Stimulated activated CD8-positive, alpha-beta memory T cell treated with anti-CD3 and anti-CD28 coated beads, Interleukin-12 subunit alpha, Interleukin-12 subunit beta, amount 100 ng/mL, for 1 hour (primary cell): ENCODE measurements at regions not wholly inside any gene's neighbourhood (a gene's known extent, or its start where the extent isn't known, plus 50 kb on each side); places are given as distances from the start of the nearest gene placed in this dataset.

Experiments
- DNase-seq: peaks from one replicate; pipeline ENCODE4 v3.0.0-alpha.2; 2020; ENCODE audit warnings: low read depth

DNA sequence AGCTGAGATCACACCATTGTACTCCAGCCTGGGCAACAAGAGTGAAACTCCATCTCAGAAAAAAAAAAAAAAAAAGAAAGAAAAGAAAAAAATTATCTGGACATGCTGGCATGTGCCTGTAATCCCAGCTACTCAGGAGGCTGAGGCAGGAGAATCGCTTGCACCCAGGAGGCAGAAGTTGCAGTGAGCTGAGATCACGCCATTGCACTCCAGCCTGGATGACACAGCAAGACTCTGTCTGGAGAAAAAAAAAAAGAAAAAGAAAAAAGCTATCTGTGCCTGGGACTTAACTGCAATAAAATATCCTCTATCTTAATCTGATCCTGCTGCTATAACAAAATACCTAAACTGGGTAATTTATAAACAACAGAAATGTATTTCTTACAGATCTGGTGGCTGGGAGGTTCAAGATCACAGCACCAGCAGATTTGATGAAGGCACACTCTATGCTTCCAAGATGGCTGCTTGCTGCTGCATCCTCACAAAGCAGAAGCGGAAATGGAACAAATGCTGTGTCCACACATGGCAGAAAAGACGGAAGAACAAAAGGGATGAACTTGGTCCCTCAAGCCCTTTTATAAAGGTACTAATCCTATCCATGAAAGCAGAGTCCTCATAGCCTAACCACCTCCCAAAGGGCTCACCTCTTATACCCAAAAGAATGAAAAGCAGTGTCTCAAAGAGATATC is 273.3 kb upstream of the JARID2 start:
- DNase-seq = no peak

GRCh38 chr6:14974372-14974771 is 271.5 kb upstream of the JARID2 start:
- DNase-seq = no peak

GRCh38 chr6:14974792-14975470 is 270.9 kb upstream of the JARID2 start:
- no peak for DNase-seq

DNA sequence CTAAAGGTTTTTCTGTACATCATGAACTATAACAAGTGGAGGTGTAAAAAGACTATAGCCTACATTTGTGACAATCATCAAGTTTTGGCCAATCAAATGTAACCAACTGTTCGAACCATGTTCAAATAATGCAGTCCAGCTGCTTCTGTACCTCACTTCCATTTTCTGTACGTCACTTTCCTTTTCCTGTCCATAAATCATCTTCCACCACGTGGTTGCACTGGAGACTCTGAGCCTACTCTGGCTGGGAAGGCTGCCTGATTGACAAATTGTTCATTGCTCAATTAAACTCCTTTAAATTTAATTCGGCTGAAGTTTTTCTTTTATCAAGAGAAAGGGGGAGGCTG is 270.4 kb upstream of the JARID2 start:
- DNase-seq = no peak

- DNase-seq = no peak
These were observed 268.0 kb upstream of the JARID2 start for GRCh38 chr6:14977747-14978382.

- no peak for DNase-seq
These were observed 263.9 kb upstream of the JARID2 start for GRCh38 chr6:14981960-14982359.

DNA sequence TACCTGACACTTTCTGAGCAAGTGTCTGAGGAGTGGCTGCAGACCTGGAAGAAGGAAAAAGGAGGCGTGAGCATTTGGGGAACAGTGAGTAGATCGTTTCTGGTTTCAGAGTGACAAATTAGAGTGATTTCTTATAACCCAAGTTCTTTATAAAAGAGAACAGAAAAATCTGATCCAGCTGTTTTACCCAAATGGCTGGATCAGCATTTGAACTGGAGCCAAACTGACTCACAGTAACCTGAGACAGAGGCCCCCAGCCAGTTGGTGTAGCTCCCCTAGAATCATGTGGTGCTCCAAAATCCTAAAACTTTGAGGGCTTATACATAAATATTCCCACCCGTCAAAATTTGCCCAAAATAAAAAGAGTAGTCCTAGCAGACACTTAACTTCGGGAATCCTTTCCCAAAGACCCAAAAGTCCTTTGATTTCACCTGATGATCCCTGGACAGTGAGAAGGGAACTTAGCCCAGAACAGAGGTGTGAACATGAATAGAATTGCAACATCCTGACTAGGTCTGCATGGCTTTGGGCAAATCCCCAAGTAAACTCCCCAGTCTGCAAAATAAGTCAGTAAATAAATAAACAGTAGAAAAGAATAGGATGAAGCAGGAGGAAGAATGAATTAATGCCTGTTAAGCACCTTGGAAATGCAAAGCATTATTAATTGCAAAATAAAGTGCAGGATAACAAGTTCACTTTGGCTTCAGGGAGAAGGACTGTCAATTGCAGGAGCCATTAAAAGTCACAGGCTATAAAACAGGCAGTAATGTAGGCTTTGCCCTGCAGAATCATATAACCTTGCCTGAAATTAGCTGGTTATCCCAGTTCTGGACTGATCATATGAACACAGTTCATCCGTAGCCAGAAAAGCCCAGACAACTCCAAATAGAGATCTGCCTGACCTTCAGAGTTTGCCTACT is 262.0 kb upstream of the JARID2 start:
- no peak for DNase-seq

DNA sequence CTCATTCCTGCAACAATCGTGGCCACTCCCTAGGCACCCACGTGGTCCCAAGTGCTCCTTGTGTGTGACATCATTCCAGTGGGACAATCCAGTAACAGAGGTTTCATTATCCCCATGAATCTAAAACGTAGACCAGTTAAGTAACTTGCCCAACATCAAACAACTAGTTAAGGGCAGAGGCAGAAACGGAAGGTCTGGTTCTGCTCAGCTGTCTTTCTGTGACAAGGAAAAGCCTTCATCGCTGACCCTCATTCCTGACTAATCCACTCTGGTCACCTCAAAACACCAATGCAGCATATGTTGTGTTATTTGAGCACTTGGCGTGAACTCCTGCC is 261.4 kb upstream of the JARID2 start:
- no peak for DNase-seq

DNA sequence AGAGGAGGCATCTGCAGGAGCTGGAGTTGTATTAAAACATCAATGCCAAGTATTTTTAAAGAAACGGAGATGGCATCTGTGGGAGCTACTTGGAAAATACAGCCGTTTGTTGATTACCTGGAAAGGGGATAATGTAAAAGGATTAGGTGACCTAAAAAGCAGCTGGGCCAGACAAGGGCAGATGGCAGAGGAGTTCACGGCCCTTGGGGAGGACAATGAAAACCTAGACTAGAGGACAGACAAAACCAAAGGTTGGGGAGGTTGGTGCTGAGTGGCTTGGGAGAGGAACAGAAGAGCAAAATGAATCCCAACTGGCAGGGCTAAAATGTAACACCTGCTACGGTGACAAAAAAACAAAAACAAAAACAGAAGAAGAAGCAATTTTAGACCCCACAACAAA is 260.5 kb upstream of the JARID2 start:
- DNase-seq = no peak

DNA sequence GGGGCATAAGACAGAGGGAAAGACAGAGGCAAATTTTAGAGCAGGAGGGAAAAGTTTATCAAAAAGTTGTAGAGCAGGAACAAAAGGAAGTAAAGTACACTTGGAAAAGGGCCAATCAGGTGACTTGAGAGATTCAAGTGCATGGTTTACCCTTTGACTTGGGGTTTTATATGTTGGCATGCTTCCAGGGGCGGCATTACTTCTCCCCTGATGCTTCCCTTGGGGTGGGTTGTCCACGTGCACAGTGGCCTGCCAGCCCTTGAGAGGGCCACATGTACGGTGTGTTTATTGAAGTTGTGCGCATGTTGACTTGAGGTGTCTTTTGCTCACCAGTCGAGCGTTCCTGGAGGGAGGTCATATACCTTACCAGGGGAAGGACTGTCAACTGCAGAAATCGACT is 259.5 kb upstream of the JARID2 start:
- no peak for DNase-seq

- no peak for DNase-seq
These were observed 258.4 kb upstream of the JARID2 start for GRCh38 chr6:14987490-14987889.

- no peak for DNase-seq
These were observed 253.5 kb upstream of the JARID2 start for GRCh38 chr6:14992382-14992781.

DNA sequence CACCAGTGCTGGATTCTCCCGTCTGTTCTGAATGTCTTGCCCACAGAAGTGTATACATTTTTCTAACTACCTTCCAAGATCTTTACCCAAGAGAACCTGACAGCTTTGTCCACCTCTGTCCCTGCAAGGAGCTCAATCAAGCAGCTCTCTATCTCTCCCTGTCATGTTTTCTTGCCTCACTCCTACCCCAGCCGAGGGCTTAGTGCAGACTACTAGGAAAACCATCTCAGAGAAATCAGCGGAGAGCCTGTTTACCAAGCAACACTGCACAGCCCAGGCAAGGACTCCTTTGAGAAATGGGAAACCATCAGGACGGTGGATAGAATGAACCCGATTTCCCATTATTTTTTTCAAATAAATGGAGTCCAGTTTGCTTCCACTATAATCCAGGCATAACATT is 250.7 kb upstream of the JARID2 start:
- no peak for DNase-seq

DNA sequence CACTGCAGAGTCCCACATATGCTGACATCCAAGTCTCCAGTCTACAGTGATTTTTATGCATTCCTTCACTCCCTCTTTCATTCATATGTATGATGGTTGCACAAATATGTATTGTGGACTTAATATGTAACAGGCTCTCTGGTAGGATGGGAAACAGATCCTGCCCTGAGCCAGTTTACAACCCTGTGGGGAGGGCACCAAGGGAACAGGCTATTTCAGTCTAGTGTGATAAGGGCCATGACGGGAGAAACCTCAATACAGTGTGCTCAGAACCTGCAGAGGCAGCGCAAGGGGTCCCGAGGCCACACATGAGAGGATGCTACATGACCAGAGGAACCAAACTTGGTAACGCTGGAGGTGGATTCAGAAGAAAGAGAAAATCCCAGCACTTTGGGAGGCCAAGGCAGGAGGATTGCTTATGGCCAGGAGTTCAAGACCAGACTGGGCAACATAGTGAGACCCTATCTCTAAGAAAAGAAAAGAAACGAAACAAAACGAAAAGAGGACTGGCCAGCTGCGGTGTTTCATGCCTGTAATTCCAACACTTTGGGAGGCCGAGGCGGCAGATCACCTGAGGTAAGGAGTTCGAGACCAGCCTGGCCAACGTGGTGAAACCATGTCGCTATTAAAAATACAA is 249.8 kb upstream of the JARID2 start:
- no peak for DNase-seq

DNA sequence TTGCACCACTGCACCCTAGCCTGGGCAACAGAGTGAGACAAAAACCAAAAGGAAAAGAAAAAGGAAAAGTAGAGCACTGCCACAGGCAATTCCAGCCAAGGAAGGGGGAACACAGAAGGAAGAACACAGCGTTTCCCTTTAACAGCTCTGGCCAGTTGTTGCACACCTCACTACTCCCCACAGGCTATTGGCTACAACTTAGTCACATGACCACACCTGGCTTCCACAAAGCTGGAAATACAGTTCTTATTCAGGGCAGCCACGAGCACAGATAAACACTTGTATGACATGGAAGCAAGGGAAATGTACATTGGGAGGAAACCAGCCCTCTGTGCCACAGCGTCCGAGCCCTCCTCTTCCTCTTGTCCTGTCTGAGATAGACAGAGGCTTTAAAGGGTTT is 249.0 kb upstream of the JARID2 start:
- no peak for DNase-seq

DNA sequence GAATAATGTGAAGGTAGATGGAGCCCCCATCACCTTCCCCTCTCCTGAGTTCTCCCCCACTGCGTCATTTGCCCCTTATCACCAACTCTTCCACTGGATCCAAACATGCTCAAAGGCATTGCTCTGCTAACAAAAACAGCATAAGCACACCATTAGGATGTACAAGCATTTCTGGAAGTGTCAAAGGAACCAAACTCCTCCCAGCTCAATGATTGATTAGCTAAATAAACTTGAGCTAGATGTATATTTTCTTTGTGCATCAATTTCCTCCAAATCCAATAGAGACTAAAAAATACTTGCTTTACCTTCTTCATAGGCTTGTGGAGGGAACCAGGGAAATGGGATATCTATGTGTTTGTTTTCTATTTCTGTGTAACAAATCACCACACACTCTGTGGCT is 248.4 kb upstream of the JARID2 start:
- DNase-seq = no peak

DNA sequence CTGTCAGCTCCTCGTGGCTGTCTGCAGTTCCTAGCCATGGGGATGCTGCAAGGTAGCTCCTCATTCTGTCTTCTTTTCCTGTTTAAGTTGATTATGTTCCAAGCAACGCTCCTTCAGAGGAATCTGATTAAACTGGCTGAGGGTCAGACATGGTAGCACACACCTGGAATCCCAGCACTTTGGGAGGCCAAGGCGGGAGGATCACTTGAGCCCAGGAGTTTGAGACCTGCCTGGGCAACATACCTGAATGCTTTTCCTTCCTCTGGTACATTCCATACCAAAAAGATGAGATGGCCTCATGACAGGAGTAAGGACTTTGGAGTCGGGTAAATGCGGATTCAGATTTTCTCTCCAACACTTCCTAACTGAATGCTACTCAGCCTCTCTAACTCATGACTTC is 246.8 kb upstream of the JARID2 start:
- DNase-seq = no peak

GRCh38 chr6:15001326-15001910 is 244.5 kb upstream of the JARID2 start:
- no peak for DNase-seq

- DNase-seq = no peak
These were observed 237.6 kb upstream of the JARID2 start for GRCh38 chr6:15008269-15008668.

- no peak for DNase-seq
These were observed 230.9 kb upstream of the JARID2 start for GRCh38 chr6:15014958-15015357.

DNA sequence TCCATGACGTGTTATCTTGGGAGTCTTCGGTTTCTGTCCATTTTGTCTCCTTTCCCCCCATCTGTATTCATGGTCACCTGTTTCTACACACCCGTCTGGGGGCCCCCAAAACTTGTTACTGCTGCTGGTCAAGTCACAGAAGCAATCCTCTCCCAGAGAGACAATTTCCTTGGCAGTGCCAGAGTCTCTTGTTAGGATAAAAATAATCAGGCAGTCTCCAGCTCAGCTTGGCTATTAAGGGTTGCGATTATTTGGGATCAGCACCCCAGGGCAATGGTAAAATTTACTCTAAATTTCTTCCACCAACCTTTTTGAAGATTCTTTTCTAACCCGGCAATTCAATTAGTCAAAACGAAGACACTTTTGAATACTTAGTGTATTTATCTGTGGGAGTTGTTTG is 229.1 kb upstream of the JARID2 start:
- DNase-seq = no peak

DNA sequence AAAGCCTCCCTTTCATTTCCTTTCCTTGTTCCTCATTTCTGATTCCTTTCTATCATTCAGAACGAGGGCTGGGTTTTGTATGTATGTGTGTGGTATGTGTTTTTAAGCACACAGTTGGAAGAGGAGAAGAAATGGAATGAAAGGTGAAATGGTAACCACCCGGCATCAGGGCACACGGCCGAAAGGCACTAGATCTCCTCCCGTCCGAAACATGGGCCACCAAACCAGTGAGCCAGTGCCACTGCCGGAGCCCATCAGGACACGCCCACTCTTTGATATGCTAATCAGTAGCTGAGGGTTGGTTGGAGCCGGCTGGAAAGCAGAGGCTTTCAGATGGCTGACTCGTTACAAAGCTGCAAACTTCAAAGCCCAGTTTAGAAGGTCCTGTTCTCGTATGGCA is 228.6 kb upstream of the JARID2 start:
- DNase-seq = no peak
